Epithelial cell of proximal tubule (primary cell): ENCODE measurements at regions not wholly inside any gene's neighbourhood (a gene's known extent, or its start where the extent isn't known, plus 50 kb on each side); places are given as distances from the start of the nearest gene placed in this dataset.

Experiments
- DNase-seq: peaks from one replicate; pipeline ENCODE4 v3.0.0-alpha.2; 2011; ENCODE audit warnings: low read depth
- H3K4me3 ChIP-seq: 2 replicates; pipeline ENCODE4 v1.5.1; 2011; ENCODE audit warnings: low read depth, mild to moderate bottlenecking, low read length
- CTCF ChIP-seq: conservative IDR thresholded peaks from 2 replicates; pipeline ENCODE4 v1.5.1; 2012; ENCODE audit warnings: low read depth, mild to moderate bottlenecking, low read length

DNA sequence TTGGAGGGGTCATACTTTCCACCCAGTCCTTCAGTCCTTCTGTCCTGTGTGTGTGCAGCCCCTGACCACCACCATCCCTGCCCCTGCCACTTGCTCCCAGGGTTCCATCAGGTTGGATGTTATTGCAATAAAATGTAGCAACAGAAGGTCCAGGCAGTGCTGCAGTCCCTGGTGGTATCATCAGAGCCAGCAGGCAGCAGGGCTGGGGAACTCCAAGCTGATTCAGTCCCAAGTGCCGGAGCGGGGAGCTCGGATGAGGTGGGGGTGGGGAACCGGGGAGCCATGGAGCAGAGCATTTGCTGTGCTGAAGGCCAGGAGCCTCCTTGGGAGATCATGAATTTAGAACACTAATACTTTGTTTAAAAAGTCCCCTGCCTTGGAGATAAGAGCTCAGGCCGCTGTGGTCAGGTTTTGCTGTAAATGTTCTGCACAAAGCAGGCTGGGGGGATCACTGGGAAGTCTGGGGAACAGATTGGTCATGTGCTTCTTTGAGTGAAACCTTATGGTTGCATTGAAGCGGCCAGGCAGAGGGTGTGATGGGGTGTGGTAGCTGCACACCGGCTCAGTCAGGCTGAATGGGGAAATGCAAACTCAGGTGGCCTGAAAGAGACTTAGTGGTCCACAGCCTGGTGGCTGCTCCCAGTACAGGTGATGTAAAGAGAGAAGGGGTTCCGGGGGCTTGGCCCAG is 225.9 kb downstream of the SEC14L1 start:
- TF ChIP-seq CTCF, result no peak
- no peak overlapping the region for H3K4me3 ChIP-seq
- no peak for DNase-seq

DNA sequence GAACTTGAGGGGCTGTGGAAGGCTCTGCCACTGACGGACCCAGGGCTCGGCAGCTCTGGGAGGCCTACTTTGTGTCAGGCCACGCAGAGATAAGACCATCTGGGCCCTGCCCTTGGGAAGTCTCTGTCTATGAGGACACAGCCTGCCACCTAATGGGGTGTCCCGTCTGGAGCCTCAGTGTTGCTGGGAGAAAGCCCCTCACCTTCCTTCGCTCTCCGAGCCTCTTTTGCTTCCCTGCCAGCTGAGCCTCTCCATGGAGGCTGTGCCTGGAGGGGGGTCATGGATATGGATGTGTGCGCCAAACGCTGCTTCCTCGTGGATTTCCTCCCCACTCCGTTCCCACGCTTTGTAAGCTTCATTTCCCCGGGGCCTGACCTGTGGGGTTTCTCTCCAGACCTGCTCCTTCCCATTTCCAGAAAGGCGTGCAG is 228.8 kb downstream of the SEC14L1 start:
- no peak for TF ChIP-seq CTCF

DNA sequence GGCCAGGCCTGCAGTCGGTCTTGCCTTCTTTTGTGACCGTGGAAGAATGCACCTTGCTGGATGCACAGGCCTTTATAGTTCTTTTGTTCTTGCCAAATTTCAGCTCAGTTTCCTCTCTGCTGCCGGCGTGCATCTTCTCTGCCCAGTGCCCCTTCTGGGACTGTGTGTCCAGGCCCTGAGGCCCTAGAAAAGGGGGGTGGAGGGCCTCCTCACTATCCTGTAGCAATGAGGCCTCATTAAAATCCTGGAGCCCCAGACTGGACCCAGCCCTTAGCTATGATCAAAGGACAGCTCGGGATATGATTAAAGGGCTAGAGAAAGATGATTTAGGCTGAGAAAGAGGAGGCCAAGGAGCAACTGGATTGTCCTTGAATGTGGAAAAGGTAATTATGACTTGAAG is 229.8 kb downstream of the SEC14L1 start:
- TF ChIP-seq CTCF, result no peak
- DNase-seq, result no peak
- H3K4me3 ChIP-seq, result no peak overlapping the region

More for the DNA sequence above, 228.8 kb downstream of the SEC14L1 start:
- DNase-seq, result no peak
- H3K4me3 ChIP-seq, result no peak overlapping the region

- DNase-seq, result no peak
- H3K4me3 ChIP-seq, result no peak overlapping the region
- no peak for TF ChIP-seq CTCF
Measured at GRCh38 chr17:77371117-77371887, 230.5 kb downstream of the SEC14L1 start.

DNA sequence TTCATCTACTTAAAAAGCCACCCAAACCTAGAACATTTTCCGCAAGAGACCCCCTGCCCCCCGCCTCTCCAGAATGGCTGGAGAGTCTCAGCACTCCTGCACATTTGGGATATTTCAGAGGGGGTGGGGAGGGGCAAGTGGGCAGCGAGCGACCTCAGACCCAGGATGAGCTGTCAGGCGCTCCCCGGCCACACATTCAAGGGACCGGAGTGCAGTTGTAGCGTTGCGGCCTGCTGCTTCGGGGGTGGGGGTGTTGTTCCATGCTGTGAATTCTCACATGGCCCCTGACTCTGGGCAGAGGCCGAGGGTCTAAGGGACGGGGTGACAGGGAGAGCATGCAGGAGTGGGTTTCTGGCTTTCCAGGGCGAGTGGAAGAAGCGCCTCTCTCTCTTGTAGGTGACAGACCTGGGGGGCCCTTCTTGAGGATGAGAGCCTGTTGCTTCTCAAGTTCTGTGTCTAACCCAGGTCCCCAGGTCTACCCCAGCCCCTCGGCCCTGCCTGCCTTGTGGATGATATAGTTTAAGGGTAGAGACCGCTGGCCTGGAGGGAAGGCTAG is 231.2 kb downstream of the SEC14L1 start:
- TF ChIP-seq CTCF, result no peak
- DNase-seq, result no peak
- H3K4me3 ChIP-seq, result peak overlapping the region; percentile 65

- no peak for TF ChIP-seq CTCF
- no peak for DNase-seq
- H3K4me3 ChIP-seq, result peak overlapping the region; percentile 65
Measured at GRCh38 chr17:77372444-77373298, 231.9 kb downstream of the SEC14L1 start.
